ENCODE measurements at regions not wholly inside any gene's neighbourhood (a gene's known extent, or its start where the extent isn't known, plus 50 kb on each side); places are given as distances from the start of the nearest gene placed in this dataset.

- H3K9me3 ChIP-seq (replicated peaks in 1 of 11), result peaks cover 0 to 19% (median 4%) of the 10 kb centered on the region in 11 experiments; a peak in 13 of 22 replicates
- H3K4me1 ChIP-seq, result peaks cover 0 to 40% (median 0%) of the 10 kb centered on the region in 10 experiments; a peak in 8 of 20 replicates
- H3K27ac ChIP-seq, result peak overlapping the region in 6 of 11 experiments; percentile 17 to 84 (median 61); a peak in 11 of 22 replicates
- no peak overlapping the region for H3K4me3 ChIP-seq
- H3K4me2 ChIP-seq, result peak overlapping the region in 4 of 11 experiments; percentile 20 to 56 (median 34); a peak in 7 of 22 replicates
- no peak for TF ChIP-seq Cebpa-rat (IDR thresholded peaks at IDR 0.05)
- H3K9ac ChIP-seq, result peak overlapping the region in 1 of 11 experiments; percentile 52; a peak in 2 of 22 replicates
- no peaks in the 10 kb centered on the region for H4K20me1 ChIP-seq
- no peaks in the 10 kb centered on the region for H3K36me3 ChIP-seq
- H3K27me3 ChIP-seq, result no peaks in the 10 kb centered on the region
Observed at GRCh38 chr3:135514060-135514448, 451.5 kb upstream of the PPP2R3A start.

GRCh38 chr3:135516143-135516542 lies 449.4 kb upstream of the PPP2R3A start:
- Histone ChIP-seq H3K4me1 (peaks cover 0 to 41% (median 0%) of the 10 kb centered on the region in 10 experiments; a peak in 8 of 20 replicates), H3K27me3 (no peaks in the 10 kb centered on the region), H3K27ac (peak overlapping the region in 1 of 11 experiments; percentile 32; a peak in 3 of 22 replicates), H3K36me3 (no peaks in the 10 kb centered on the region), H3K9me3 (replicated peaks in 1 of 11) (peaks cover 0 to 14% (median 0%) of the 10 kb centered on the region in 11 experiments; a peak in 4 of 22 replicates), H3K4me3 (no peak overlapping the region), H3K4me2 (peak overlapping the region in 2 of 11 experiments; percentile 18 to 31; a peak in 1 of 22 replicates), H3K9ac (no peak overlapping the region), H4K20me1 (no peaks in the 10 kb centered on the region)
- TF ChIP-seq Cebpa-rat (IDR thresholded peaks at IDR 0.05), result no peak

- Histone ChIP-seq H3K36me3 (no peaks in the 10 kb centered on the region), H3K9ac (no peak overlapping the region), H3K9me3 (replicated peaks in 1 of 11) (peaks cover 0 to 9% (median 6%) of the 10 kb centered on the region in 11 experiments; a peak in 14 of 22 replicates), H4K20me1 (no peaks in the 10 kb centered on the region), H3K27me3 (no peaks in the 10 kb centered on the region), H3K4me2 (peak overlapping the region in 7 of 11 experiments; percentile 3 to 53 (median 41); a peak in 11 of 22 replicates), H3K27ac (no peak overlapping the region), H3K4me3 (no peak overlapping the region), H3K4me1 (peaks cover 0 to 11% (median 3%) of the 10 kb centered on the region in 10 experiments; a peak in 7 of 20 replicates)
- TF ChIP-seq Cebpa-rat (IDR thresholded peaks at IDR 0.05), result no peak
Observed at GRCh38 chr3:135528413-135529015, 437.0 kb upstream of the PPP2R3A start.

- Histone ChIP-seq H3K4me3 (no peak overlapping the region), H3K9ac (no peak overlapping the region), H4K20me1 (no peaks in the 10 kb centered on the region), H3K9me3 (replicated peaks in 1 of 11) (0 out of 22 replicates have a peak, but pooled peaks cover 0 to 4% (median 0%) of the 10 kb centered on the region in 11 experiments), H3K27ac (no peak overlapping the region), H3K27me3 (no peaks in the 10 kb centered on the region), H3K4me2 (no peak overlapping the region), H3K4me1 (peaks cover 0 to 11% (median 3%) of the 10 kb centered on the region in 10 experiments; a peak in 7 of 20 replicates), H3K36me3 (no peaks in the 10 kb centered on the region)
- no peak for TF ChIP-seq Cebpa-rat (IDR thresholded peaks at IDR 0.05)
Observed at GRCh38 chr3:135532021-135532420, 433.5 kb upstream of the PPP2R3A start.

GRCh38 chr3:135538123-135538522 lies 427.4 kb upstream of the PPP2R3A start:
- no peak overlapping the region for H3K4me3 ChIP-seq
- TF ChIP-seq Cebpa-rat (IDR thresholded peaks at IDR 0.05), result no peak
- no peak overlapping the region for H3K27ac ChIP-seq
- no peak overlapping the region for H3K9ac ChIP-seq
- H3K4me1 ChIP-seq, result no peaks in the 10 kb centered on the region
- peaks cover 0 to 4% (median 0%) of the 10 kb centered on the region in 11 experiments; a peak in 1 of 22 replicates for H3K9me3 ChIP-seq (replicated peaks in 1 of 11)
- no peak overlapping the region for H3K4me2 ChIP-seq
- H3K27me3 ChIP-seq, result no peaks in the 10 kb centered on the region
- H4K20me1 ChIP-seq, result no peaks in the 10 kb centered on the region
- no peaks in the 10 kb centered on the region for H3K36me3 ChIP-seq

- H3K9ac ChIP-seq, result no peak overlapping the region
- H3K4me1 ChIP-seq, result no peaks in the 10 kb centered on the region
- H4K20me1 ChIP-seq, result no peaks in the 10 kb centered on the region
- TF ChIP-seq Cebpa-rat (IDR thresholded peaks at IDR 0.05), result no peak
- peaks cover 0 to 4% (median 0%) of the 10 kb centered on the region in 11 experiments; a peak in 1 of 22 replicates for H3K9me3 ChIP-seq (replicated peaks in 1 of 11)
- no peaks in the 10 kb centered on the region for H3K36me3 ChIP-seq
- H3K27me3 ChIP-seq, result no peaks in the 10 kb centered on the region
- H3K27ac ChIP-seq, result no peak overlapping the region
- no peak overlapping the region for H3K4me2 ChIP-seq
- H3K4me3 ChIP-seq, result no peak overlapping the region
Observed at GRCh38 chr3:135539351-135539750, 426.2 kb upstream of the PPP2R3A start.

- Histone ChIP-seq H4K20me1 (no peaks in the 10 kb centered on the region), H3K4me3 (no peak overlapping the region), H3K9ac (no peak overlapping the region), H3K9me3 (replicated peaks in 1 of 11) (peaks cover 0 to 4% (median 0%) of the 10 kb centered on the region in 11 experiments; a peak in 1 of 22 replicates), H3K36me3 (no peaks in the 10 kb centered on the region), H3K27ac (no peak overlapping the region), H3K27me3 (no peaks in the 10 kb centered on the region), H3K4me1 (no peaks in the 10 kb centered on the region), H3K4me2 (no peak overlapping the region)
- TF ChIP-seq Cebpa-rat (IDR thresholded peaks at IDR 0.05), result no peak
Observed at GRCh38 chr3:135539854-135540253, 425.7 kb upstream of the PPP2R3A start.

- Histone ChIP-seq H3K9me3 (replicated peaks in 1 of 11) (no peaks in the 10 kb centered on the region), H3K9ac (no peak overlapping the region), H3K4me1 (peaks cover 0 to 14% (median 0%) of the 10 kb centered on the region in 10 experiments; a peak in 4 of 20 replicates), H3K36me3 (no peaks in the 10 kb centered on the region), H3K27me3 (no peaks in the 10 kb centered on the region), H3K4me3 (no peak overlapping the region), H3K27ac (no peak overlapping the region), H3K4me2 (no peak overlapping the region), H4K20me1 (no peaks in the 10 kb centered on the region)
- TF ChIP-seq Cebpa-rat (IDR thresholded peaks at IDR 0.05), result no peak
Observed at GRCh38 chr3:135549928-135550494, 415.5 kb upstream of the PPP2R3A start.

- Histone ChIP-seq H3K4me3 (no peak overlapping the region), H3K9ac (no peak overlapping the region), H3K27ac (no peak overlapping the region), H3K4me1 (peaks cover 0 to 14% (median 0%) of the 10 kb centered on the region in 10 experiments; a peak in 4 of 20 replicates), H4K20me1 (no peaks in the 10 kb centered on the region), H3K36me3 (no peaks in the 10 kb centered on the region), H3K4me2 (no peak overlapping the region), H3K9me3 (replicated peaks in 1 of 11) (no peaks in the 10 kb centered on the region), H3K27me3 (no peaks in the 10 kb centered on the region)
- no peak for TF ChIP-seq Cebpa-rat (IDR thresholded peaks at IDR 0.05)
Observed at GRCh38 chr3:135556174-135556573, 409.4 kb upstream of the PPP2R3A start.
